ENCODE measurements at regions not wholly inside any gene's neighbourhood (a gene's known extent, or its start where the extent isn't known, plus 50 kb on each side); places are given as distances from the start of the nearest gene placed in this dataset.
"Not testable (repeated sequence)": the region's sequence is repeated elsewhere in the genome, so short reads cannot be mapped to it uniquely, and the experiment has no call there.

GRCh38 chr21:15311510-15311909, 246.7 kb upstream of the NRIP1 start:
- no peak for DNase-seq (ENCODE audit: low read depth)

- not testable (repeated sequence) for DNase-seq (ENCODE audit: low read depth)
These were observed 252.2 kb upstream of the NRIP1 start for GRCh38 chr21:15317034-15317433.

GRCh38 chr21:15319727-15320126, 254.9 kb upstream of the NRIP1 start:
- DNase-seq (ENCODE audit: low read depth): no peak

DNA sequence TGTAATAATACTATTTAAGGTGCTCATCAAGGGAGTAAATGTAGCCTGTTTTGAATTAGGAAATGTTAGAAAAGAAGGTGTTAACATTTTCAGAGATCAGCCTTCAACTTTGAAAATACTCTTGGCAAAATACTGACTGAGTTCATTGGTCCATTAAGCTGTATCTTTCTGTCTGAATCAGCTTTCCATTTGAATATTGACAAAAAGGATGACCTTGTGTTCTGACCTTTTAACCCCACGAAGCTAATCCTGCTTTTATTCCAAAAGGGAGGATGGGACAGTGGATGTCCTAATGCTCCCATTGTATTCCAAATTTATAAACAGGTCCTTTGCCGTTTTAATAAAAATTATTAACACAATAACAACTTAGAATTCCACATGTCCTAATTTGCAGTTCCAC, 259.7 kb upstream of the NRIP1 start:
- DNase-seq (ENCODE audit: low read depth): no peak

DNA sequence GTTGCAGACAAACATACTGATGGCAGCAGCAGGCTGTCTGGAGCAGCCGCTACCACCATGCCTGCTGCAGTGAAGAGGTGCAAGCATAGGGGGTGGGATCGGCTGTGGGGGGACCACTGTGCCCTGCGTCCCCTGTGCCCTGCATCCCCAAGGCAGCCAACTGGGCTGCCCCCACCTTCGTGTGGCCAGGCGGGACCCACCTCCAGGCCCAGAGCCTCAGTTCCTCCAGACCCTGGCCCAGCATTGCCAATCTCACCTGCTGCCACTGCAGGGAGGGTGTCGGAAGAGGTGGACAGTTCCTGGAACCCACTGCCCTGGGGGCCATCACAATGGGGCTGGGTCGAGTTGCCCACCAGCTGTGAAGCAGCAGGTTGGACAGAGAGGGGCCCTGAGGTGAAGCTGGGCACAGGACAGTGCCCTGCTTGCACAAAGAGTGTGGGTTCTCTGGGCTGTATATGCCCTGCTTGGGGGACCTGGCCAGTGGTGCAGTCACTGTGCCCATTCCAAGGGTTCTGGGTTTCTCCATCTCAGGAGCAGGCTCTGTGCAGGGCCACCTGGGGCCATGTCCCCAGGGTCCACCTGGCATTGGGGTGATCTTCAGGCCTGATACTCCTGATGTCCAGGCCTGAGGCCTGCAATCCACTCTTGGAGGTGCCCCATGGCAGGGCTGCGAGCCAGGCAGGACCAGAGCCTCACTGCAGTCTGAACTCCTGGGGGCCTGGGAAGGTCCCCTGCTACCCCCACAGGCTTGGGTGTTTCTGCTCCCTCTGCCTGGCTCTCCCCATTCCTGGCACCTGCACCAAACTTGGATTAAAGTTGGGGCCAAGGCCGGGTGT, 261.4 kb upstream of the NRIP1 start:
- no peak for DNase-seq (ENCODE audit: low read depth)

GRCh38 chr21:15327637-15328265, 263.0 kb upstream of the NRIP1 start:
- DNase-seq (ENCODE audit: low read depth): no peak

- DNase-seq (ENCODE audit: low read depth): no peak
These were observed 264.4 kb upstream of the NRIP1 start for GRCh38 chr21:15329191-15329590.

- DNase-seq (ENCODE audit: low read depth): no peak
These were observed 266.1 kb upstream of the NRIP1 start for GRCh38 chr21:15330872-15331271.

DNA sequence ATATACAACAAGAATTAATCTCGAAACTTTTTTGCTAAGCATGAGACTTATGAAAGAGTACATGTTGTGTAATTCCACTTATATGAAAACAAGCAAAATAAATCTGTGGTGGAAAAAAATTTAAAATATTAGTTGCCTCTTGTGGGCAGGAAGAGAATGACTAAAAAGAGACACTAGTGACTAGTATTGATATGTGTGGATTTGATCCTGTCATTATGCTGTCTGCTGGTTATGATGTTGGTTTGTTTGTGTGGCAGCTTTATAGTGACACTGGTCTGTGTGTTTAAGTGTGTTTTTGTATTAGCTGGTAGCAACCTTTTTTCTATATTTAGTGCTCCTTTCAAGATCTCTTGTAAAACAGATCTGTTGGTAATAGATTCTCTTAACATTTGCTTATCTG, 267.8 kb upstream of the NRIP1 start:
- no peak for DNase-seq (ENCODE audit: low read depth)

DNA sequence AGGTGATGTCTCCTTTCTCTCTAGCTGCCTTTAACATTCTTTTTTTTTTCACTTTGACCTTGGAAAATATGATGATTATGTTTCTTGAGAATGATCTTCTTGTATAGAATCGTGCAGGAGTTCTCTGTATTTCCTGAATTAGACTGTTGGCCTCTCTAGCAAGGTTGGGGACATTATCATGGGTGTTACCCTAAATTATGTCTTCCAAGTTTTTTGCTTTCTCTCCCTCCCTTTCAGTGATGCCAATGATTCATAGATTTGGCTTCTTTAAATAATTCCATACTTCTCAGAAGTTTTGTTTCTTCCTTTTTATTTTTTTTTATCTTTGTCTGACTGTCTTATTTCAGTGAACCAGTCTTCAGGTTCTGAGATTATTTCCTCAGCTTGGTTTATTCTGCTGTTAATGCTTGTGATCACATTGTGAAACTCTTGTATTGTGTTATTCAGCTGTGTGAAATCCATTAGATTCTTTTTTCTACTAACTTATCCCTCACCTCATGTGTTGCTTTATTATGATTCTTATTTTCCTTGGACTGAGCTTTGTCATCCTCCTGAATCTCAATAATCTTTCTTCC, 268.4 kb upstream of the NRIP1 start:
- peak; percentile 4 for DNase-seq (ENCODE audit: low read depth)

DNA sequence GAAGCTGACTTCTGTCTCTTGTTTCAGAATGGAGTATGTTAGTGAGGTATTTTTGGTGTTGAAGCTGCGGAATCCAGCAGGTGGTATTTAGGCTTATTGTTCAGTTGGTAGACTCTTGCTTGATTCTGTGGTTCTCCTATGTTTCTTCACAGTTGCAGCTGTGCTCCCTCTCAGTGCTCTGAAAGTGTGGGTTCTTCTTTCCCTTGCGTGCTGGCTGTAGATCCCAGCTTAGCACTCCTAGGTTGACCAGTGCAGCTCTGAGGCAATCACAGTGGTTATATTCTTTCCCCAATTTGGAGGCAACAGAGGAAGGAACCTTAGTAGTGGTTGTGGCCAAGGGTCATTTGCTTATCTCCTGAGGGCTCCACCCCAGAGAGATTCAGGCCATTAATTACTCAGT, 269.2 kb upstream of the NRIP1 start:
- no peak for DNase-seq (ENCODE audit: low read depth)

DNA sequence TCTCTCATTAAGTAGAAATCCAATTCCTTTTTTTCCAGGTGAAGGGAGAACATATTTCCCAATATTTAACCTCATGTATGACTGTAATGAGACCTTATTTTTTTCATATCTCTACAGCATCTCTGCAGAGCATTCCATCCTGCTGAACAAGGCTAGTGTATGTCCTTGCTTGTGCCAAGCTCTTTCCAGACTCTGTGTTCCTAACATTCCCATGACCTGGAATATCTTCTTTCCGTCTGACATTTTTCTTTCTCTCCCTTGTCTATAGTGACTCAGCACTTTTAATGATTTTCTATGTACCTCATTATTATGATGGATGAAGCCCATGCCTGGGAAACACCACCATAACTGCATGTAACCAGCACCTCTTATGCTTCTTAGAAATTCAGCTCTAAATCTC, 278.3 kb upstream of the NRIP1 start:
- DNase-seq (ENCODE audit: low read depth): no peak

DNA sequence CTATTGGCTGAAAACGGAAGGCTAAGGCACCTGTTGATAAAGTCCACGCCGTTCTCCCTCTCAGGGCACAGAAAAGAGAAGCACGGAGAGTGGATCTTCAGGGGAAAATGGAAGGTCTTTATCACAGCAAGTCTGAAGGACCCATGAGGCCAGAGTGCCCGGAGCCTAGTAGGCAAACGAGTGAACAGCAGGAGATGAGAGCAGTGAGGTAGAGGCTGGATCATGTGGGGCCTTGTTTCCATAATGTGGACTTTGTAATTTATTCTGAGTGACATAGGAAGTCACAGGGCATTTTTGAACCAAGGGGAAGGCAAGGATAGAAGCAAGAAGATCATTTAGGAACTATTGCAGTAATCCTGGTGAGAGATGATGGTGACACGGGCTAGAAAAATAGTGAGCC, 287.2 kb upstream of the NRIP1 start:
- no peak for DNase-seq (ENCODE audit: low read depth)

DNA sequence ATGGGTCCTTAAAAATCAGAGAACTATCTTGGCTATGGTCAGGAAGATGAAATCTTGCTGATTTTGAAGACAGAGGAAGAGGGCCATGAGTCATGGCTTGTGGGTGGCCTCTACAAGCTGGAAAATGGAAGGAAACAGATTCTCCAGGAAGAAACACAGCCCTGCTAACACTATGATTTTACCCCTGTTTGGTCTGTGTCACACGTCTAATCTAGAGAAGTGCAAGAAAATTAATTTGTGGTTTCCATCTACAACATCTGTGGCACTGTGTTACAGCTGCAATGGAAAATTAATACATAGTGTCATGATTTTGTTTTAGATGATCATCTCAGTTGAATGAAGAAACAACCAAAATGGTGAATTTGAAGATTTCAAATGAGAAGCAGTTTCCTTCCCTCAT, 288.7 kb upstream of the NRIP1 start:
- DNase-seq (ENCODE audit: low read depth): no peak

- no peak for DNase-seq (ENCODE audit: low read depth)
These were observed 289.7 kb upstream of the NRIP1 start for GRCh38 chr21:15354516-15354915.

- DNase-seq (ENCODE audit: low read depth): no peak
These were observed 290.3 kb upstream of the NRIP1 start for GRCh38 chr21:15355066-15355465.

- no peak for DNase-seq (ENCODE audit: low read depth)
These were observed 294.5 kb upstream of the NRIP1 start for GRCh38 chr21:15359251-15359650.

DNA sequence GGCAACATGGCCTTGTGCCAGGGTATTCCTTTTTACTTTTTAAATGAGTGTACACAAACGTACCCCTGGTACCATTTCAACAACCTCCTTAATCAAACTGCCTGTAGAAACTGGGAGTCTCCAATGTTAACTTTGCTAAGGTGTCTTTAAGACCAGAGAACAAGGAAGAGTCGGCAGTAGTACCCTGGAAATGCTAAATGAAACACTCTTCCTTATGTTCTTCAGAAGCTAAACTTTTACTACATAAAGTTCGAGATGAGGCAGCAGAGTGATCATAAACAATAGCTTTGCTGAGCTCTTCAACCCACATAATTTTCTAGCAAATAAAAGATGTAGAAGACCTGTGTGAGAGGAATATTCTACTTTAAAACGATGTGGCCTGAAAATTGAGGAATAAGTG, 297.7 kb upstream of the NRIP1 start:
- no peak for DNase-seq (ENCODE audit: low read depth)

DNA sequence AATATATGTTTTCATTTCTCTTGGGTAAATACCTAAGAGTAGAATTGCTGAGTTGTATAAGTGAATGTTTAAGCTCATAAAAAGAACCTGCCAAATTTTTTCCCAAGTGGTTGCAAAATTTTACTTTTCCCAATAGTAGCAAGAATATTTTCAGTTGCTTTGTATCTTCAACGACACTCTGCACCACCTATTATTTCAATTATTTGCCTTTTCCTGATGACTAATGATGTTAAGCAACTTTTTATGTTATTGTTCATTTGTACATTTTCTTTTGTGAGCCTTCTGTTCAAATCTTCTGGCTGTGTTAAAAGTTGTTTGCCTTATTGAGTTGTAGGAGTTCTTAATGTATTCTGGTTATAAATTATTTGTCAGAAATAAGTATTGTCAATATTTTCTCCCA, 299.1 kb upstream of the NRIP1 start:
- no peak for DNase-seq (ENCODE audit: low read depth)

- DNase-seq (ENCODE audit: low read depth): no peak
These were observed 301.1 kb upstream of the NRIP1 start for GRCh38 chr21:15365751-15366392.

DNA sequence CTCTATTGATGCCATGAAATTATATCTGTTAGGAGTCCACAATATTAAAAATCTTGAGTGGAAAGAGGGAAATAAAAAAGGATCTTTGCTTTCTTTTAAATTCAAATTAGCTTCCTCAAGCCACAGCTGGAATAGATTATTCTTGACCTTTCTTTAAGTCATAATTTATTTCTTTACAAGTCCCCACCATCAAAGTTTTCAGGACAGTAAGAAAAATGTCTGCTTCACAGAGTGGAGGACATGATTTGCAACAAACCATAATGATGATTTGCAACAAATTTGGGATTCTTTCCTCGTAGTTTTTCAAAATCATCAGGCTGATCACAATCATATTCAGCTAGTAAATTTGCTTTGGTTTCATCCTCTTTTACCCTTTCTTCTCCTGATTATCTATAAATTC, 301.8 kb upstream of the NRIP1 start:
- no peak for DNase-seq (ENCODE audit: low read depth)

DNA sequence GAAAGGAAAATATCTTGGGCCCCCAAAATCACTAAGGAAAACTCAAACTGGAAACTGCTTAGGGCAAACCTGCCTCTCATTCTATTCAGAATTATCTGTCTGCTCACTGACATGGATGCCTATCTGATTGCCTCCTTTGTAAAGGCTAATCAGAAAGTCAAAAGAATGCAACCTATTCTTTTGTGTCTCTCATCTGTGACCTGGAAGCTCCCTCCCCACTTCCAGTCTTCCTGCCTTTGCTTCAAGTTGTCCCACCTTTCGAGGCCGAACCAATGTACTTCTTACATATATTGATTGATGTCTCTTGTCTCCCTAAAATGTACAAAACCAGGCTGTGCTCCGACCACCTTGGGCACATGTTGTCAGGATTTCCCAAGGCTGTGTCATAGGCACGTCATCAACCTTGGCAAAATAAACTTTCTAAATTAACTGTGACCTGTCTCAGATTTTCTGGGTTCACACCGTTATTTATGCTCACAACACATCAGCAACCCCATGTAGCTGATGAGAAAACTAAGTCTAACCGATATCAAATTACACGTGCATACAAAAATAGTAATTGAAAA, 302.3 kb upstream of the NRIP1 start:
- DNase-seq (ENCODE audit: low read depth): no peak
